Inferior parietal cortex (tissue), 1 donor: ENCODE measurements at regions not wholly inside any gene's neighbourhood (a gene's known extent, or its start where the extent isn't known, plus 50 kb on each side); places are given as distances from the start of the nearest gene placed in this dataset.
"Not testable (repeated sequence)": the region's sequence is repeated elsewhere in the genome, so short reads cannot be mapped to it uniquely, and the experiment has no call there.

ENCODE experiments used
- DNase-seq: peaks from one replicate; pipeline ENCODE4 v3.0.0-alpha.2; 2016; ENCODE audit errors: extremely low spot score

DNA sequence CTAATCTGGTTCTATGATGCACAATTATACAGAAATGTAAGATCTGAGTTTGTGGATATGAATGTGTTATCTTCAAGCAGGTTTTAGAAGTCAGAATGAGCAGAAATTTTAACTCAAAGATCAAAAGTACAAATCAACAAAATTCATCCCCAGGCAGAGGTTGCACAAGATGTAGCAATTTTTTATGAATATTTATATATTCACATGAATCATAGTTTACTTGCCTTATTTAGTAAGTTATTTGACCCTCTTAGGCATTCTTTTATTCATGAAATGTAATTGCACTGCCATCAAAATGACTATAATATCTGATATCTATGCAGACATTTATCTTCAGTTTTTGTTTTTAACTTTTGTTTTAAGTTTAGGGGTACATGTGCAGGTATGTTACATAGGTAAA is 103.1 kb upstream of the DAZL start:
- no peak for DNase-seq

DNA sequence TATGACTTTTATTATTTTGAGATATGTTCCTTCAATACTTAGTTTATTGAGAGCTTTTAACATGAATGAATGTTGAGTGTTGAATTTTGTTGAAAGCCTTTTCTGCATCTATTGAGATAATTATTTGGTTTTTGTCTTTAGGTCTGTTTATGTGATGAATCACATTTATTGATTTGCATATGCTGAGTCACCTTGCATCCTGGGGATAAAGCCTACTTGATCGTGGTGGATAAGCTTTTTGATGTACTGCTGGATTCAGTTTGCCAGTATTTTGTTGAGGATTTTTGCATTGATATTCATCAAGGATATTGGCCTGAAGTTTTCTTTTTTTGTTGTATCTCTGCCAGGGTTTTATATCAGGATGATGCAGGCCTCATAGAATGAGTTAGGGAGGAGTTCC is 106.5 kb upstream of the DAZL start:
- DNase-seq: not testable (repeated sequence)

DNA sequence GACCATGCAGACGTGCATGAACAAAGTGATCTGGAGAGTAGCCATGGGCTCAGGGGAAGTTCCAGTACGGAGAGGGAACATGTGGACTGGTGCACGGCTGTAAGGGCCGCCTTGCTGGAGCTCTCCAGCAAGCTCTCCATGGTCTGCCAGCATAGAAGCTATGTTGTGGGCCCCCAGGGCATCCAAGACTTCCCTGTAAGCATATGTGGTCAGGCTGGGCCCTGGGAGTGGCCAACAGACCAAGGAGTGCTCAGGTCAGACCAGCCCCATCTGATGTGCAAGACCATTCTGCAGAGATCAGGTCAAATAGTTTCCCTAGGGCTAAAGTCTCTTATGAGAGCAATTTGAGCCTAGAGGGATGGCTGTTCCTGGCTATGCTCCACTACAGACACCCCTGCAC is 110.1 kb upstream of the DAZL start:
- no peak for DNase-seq

DNA sequence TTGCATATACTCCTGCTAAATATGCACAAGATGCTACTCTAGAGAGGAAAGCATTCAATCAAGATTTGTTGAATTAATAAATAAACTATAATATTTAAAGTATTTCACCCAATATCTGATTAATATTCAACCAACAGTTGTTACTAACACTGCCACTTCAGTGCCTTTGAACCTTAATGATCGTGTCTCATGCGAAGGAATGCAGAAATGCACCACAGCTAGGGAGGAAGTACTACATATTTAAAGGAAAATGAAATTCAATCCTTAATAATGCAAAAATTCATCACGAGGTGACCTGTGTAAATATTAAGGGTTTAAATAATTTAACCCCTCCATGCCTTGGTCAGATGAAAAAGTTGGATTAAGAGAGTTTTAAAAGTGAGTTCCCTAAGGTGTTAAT is 114.2 kb upstream of the DAZL start:
- no peak for DNase-seq

DNA sequence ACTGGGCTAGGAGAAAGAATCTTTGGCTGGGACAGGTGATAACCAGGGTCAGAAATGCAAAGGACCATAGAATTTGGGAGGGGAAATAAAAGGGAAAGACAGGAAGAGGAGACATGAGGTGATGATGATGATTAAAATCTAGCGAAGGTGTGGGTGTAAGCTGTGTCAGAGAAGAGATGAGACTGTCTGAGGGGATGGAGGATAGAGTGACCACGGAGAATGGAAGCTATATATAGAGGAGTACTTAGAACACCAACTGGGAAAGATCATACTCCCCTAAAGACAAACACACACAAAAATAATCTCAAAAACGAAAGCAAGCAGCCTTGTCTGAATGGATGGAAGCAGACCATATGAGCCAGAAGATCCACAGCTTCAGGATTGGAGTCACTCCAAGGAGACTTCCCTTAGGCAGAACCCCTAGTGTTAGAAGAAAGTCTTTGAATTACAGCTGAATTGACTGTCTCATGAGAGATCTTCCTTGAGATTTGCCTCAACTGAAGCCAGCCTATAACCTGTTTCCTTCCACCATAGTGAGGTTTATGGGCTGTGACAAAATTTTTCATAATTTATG is 115.2 kb upstream of the DAZL start:
- DNase-seq: no peak

DNA sequence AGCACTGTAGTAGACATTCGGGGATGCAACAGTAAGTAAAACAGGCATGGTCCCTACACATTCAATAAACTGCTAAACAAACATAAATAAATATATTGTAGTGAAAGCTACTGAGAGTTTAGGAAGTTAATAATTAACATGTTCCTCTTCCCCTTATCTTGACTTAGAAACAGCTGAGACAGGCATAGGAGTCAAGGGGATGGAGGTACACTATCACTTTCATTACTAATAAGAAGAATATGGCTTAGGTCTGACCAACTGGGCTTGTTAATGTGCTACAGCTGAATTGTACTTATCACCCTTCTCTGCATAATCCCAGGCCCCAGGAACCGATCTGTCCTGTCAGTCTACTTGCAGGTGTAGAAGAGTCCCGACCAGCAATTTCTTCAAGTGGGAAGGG is 116.3 kb upstream of the DAZL start:
- no peak for DNase-seq

DNA sequence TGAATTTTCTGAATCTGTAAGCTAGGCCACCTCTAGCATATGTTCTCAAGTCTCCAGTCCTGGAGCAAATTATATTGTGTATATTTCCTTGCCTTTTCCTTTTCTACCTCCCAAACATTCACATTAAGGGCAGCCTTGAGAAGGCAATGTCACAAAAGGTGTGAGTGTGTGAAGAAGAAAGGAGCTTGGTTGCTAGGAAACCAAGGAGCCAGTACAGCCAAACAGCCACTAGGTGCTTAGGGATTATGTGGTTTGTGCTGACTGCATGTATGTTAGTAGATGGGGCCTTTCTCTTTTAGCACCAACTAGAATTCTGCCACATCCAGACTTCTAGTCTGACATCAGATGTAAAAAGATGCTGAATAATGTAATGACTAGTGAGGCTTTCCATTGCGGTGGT is 118.8 kb upstream of the DAZL start:
- DNase-seq: peak; percentile 13

DNA sequence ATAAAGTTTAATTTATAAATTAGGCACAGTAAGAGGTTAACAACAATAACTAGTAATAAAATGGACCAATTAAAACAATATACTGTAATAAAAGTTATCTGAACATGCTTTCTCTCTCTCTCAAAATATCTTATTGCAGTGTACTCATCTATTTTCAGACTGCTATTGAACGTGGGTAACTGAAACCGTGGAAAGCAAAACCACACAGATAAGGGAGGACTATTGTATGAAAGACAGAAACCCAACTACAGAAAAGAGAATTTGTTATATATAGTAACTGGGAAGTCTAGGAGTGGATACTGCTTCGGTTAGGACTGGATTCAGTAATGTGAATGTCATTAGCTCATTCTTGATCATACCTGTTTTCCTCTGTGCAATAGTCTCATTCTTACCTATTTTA is 119.3 kb upstream of the DAZL start:
- peak; percentile 4 for DNase-seq

DNA sequence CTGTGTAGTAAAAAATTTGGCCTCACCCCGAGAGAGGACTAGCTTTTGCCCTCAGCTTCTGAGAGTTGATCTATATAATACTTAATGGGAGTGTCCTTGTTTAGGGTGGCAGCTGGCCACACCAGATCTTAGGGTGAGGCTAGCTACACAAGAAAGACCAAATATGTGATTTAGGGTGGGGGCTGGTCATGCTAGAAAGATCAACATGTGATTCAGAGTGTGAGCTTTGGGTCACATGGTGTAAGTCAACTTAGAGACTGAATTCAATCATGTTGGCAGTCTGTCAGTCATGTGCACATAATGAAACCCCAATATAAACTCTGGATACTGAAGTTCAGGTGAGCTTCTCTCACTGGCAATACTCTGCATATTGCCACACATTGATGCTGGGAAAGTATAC is 120.7 kb upstream of the DAZL start:
- no peak for DNase-seq

DNA sequence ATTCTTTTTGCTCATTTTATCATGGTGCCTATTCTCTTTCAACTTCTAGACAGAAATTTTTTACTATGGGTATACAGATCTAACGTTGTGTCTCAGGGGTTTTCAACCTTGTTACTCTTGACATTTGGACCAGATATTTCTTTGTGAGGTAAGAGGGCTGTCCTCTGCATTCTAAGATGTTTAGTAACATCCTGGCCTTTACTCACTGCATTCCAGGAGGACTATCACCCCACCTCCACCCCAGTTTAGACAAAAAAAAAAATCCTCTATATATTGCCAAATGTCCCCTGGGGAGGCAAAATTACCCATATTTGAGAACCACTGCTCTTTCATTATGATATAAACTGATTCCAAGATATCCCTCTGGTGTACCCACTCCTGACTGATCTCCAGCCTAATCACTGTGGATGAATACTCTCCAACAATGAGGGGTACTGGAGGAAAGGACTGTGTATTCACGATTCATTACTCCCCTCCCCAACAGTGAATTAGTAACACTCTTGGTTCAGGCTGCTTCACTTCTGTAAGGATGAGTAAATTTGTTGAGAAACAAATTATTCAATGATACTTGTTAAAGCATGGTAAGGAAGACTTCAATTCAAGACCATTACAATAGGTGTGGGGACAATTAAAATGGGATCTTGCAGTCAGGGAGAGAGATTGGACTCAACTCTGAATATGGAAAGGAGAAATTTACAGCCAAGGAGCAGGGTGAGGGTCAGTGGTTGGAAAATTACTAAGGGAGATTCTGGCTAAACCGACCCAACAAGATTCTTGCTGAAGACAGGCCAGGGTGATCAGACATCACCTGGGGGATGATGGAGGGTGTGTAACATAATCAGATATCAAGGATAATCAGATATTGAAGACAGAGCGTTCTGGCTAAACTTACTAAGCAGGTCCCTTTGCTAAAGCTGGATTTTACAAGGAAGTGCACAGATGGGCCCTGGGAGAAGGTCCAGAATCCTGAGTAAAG is 123.8 kb upstream of the DAZL start:
- no peak for DNase-seq

DNA sequence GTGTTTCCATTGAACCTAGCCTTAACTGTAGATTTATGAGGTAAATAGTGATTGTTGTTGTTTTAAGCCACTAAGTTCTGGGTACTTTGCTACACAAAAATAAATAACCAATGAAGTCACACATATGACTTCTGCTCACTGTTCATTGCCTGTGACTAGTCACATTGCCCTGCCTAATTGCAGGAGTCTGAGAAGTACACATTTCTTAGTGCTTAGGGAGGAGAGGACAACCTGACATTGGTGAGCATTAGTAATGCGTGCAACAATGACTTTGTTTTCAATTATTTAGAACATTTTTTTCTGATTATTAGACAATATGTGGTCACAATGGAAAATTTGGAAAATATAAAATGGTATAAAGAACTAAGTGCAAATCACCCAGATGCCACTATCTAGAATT is 133.2 kb upstream of the DAZL start:
- no peak for DNase-seq

DNA sequence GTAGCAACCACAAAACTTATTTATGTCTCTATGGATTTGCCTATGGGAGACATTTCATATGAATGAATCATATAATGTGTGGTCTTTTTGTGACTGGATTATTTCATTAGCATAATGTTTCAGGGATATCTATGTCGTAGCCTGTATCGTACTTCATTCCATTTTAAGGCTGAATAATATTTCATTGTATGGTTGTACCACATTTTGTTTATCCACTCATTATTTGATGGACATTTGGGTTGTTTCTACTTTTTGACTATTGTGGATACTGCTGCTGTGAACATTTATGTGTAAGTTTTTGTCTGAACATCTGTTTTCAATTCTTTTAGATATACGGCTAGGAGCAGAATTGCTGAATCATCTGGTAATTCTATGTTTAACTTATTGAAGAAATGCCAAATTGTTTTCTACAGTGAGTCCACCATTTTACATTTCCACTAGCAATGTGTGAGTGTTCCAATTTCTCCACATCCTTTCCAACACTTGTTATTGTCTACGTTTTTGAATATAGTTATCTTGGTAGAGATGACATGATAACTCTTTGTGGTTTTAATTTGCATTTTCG is 134.4 kb upstream of the DAZL start:
- no peak for DNase-seq

DNA sequence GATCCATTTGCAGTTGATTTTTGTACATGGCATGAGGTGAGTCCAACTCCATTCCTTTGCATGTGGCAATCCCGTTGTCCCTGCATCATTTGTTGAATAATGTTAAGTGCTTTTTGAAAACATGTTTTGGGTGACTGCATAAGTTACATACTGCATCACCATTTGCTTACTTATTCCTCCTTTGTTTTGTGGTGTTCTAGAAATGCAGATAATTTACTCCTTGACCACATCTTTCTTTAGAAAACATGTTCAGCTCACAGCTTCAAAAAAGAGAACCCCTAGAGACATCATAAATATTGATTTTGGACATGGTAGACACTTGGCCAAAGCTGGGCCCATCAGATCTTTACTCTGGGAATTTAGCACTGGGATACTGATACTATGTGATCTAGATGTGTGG is 135.3 kb upstream of the DAZL start:
- DNase-seq: no peak

DNA sequence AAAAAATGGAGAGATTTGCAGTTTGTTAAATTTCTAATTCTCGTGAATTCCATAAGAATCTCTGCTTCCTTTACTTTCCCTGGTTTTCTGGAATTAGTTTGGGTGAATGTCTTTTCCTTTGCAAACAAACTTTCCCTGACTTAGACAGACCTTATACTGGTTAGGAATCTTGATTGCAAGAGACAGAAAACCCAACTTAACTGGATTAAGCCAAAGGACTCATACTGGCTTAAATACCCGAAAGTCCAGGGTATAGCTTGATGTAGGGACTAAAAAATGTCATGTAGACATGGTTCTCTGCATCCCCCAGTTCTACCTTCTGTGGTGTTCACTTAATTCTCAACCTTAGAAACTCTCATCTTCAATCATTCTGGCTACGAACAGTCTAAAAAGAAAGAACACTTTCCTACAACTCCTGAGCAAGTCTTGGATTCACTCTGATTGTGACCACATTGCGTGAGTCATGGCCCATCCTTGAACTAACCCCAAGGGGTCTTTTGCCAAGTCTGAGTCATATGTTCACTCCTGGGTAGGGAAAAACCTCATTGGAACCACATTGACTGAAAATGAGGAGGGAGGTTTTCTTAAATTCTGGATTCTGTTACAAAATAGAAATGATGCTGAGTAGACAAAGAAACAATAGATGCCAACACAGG is 136.0 kb upstream of the DAZL start:
- DNase-seq: no peak

DNA sequence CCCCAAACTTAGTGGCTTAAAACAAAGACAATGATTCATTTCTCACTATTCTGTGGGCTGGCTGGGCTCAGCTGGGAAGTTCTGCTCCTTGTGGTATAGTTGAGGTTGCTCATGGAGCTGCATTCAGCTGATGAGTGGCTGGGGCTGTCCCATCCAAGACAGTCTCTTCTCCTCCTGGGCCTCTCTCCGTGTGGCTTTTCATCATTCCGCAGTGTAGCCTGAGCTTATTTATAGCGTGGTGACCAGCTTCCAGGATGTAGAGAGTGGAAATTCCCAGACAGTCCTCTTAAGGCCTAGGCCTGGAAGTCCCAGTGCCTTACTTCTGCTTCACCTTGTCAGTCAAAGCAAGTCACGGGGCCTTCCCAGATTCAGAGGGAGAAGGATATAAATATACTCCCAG is 136.7 kb upstream of the DAZL start:
- DNase-seq: no peak

DNA sequence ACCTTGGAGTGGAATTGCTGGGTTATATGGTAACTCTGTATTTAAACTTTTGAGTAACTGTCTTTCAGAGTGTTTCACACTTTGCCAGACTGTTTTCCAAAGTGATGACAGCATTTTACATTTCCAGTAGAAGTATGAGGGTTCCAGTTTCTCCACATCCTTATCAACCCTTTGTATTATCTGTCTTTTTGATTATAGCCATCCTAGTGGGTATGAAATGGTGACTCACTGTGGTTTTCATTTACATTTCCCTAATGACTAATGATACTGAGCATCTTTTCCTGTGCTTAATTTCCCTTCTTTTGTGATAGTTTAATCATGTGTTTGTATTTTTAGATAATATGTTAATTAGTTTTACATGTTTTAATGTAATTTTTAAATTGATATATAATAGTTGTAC is 138.1 kb upstream of the DAZL start:
- no peak for DNase-seq

DNA sequence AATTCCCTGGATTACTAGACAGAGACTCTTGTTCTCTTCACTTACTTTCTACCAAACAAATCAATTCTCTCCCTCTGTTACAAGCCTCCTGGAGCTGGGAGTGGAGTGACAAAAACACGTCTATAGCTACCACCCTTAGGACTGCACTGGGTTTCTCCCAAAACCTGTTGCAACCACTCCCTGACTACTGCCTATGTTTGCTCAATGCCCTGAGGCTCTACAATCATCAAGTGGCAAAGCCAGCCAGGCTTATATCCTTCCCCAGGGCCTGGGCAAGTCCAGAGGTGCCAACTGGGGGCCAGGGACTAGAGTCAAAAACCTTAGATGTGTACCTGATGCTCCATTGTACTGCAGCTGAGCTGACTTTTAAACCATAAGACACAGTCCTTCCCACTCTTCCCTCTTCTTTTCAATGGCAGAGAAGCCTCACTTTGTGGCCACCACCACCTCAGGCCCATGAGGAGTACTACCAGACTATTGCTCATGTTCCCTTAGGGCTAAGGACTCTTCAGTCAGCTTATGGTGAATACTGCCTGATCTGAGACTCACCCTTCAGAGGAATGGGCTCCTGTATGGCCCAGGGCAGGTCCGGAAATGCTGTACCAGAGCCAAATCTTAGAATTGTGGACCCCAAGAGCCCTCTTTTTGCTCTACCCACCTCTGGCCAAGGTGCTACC is 125.4 kb upstream of the PLCL2 start:
- DNase-seq: no peak

DNA sequence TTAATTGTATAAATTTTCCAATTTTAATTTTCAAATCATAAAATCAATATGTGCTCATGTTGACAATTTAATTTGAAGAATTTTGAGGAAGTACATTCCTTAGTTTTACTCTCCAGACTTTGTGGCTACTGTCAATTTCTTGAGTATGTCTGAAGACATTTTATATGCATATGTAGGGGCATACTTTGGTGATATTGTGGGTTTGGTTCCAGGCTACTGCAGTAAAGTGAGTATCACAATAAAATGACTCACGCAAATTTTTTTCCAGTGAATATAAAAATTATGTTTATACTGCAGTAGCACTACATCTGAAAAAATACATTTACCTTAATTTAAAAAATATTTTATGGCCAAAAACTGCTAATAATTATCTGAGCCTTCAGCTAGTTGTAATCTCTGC is 123.2 kb upstream of the PLCL2 start:
- DNase-seq: no peak

DNA sequence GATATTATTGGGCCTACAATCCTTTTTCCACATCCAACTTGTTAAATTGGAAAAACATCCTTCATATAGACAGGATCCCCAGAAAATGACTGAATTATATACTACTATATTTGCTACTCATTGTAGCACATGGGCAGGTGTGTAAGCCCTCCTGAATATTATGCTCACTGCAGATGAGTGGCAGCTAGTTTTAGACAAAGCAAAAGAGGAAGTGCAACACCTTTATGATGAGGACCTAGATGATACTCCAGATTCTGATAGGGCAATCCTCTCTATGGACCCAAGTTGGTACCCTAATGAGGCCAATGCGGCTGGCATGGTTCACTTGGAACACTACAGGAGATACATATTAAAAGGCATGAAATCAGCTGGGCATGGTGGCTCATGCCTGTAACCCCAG is 119.1 kb upstream of the PLCL2 start:
- DNase-seq: no peak

DNA sequence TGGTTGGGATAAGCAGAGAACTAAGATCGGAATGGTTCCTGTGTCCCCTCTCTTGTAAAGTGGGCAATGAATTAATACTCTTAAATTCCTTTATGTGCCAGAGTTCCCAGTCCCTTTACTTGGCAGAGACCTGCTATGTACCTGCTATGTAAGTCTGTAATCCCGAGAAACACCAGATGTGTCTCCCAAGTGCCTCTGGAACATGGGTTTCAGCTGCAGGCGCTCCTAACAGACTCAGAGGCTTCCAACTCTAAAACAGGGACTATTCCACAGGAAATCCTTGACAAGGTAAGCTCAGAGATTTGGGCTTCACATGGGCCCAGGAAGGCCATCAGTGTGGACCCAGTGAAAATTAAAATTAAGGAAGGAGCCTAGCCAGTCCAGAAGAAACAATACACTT is 117.7 kb upstream of the PLCL2 start:
- DNase-seq: no peak

DNA sequence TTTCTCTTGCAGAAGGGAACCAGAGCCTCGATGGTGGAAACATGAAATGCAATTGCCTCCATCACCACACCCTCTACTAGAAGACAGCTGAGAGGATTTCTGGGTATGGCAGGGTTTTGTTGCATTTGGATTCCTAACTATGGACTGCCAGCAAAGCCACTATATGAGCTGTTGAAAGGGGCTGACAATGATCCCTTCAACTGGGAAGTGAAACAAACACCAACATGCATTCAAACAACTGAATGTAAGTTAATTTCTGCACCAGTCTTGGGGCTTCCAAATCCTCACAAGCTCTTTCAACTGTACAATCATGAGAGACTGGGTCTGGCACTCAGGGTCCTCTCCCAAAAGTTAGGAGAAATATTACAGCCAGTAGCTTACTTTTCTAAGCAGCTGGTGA is 116.7 kb upstream of the PLCL2 start:
- no peak for DNase-seq

DNA sequence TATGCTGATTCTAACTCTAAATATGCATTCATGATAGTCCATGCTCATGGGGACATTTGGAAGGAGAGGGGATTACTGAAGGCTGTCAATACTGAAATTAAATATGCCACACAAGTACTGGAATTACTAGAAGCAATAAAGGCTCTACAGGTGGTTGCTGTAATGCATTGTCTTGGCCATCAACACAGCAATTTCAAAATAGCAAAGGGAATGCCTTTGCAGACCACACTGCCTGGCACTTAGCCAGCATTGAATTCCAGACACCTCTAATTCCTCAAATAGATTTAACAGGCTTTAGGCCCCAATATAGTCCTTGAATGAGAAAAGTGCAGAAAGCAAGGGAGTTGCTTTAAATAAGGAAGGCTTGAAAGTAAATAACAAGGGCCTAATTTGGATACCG is 115.8 kb upstream of the PLCL2 start:
- no peak for DNase-seq
